Fibroblast of skin of left quadriceps (primary cell): ENCODE measurements at regions not wholly inside any gene's neighbourhood (a gene's known extent, or its start where the extent isn't known, plus 50 kb on each side); places are given as distances from the start of the nearest gene placed in this dataset.

Experiments
- DNase-seq, 2 experiments: peaks; one replicate each; pipeline ENCODE4 v3.0.0-alpha.2; 2013; ENCODE audit warnings: low read depth in 2 of 2

GRCh38 chr12:107344035-107344808, 250.9 kb upstream of the CRY1 start:
- no peak for DNase-seq

GRCh38 chr12:107347261-107347660, 253.9 kb upstream of the CRY1 start:
- no peak for DNase-seq

- DNase-seq: peak; percentile 75 to 77
Observed at GRCh38 chr12:107349008-107349747, 255.8 kb upstream of the CRY1 start.

- no peak for DNase-seq
Observed at GRCh38 chr12:107349839-107350238, 256.5 kb upstream of the CRY1 start.

GRCh38 chr12:107351109-107351508, 257.8 kb upstream of the CRY1 start:
- DNase-seq: no peak

- no peak for DNase-seq
Observed at GRCh38 chr12:107351713-107352112, 258.4 kb upstream of the CRY1 start.

- DNase-seq: no peak
Observed at GRCh38 chr12:107352347-107353081, 259.2 kb upstream of the CRY1 start.

- no peak for DNase-seq
Observed at GRCh38 chr12:107353312-107353711, 260.0 kb upstream of the CRY1 start.

GRCh38 chr12:107355004-107355565, 261.7 kb upstream of the CRY1 start:
- DNase-seq: no peak

- no peak for DNase-seq
Observed at GRCh38 chr12:107355612-107356011, 262.3 kb upstream of the CRY1 start.

GRCh38 chr12:107356266-107356936, 263.1 kb upstream of the CRY1 start:
- DNase-seq: peak; percentile 60 to 63

GRCh38 chr12:107356937-107357295, 263.6 kb upstream of the CRY1 start:
- DNase-seq: no peak

GRCh38 chr12:107359382-107359781, 266.0 kb upstream of the CRY1 start:
- peak; percentile 60 to 65 for DNase-seq

GRCh38 chr12:107360033-107360432, 266.7 kb upstream of the CRY1 start:
- no peak for DNase-seq

GRCh38 chr12:107360482-107360881, 267.1 kb upstream of the CRY1 start:
- no peak for DNase-seq

GRCh38 chr12:107361970-107362369, 268.6 kb upstream of the CRY1 start:
- DNase-seq: no peak

- DNase-seq: no peak
Observed at GRCh38 chr12:107362960-107363359, 269.6 kb upstream of the CRY1 start.

GRCh38 chr12:107364875-107365518, 271.6 kb upstream of the CRY1 start:
- DNase-seq: no peak

- no peak for DNase-seq
Observed at GRCh38 chr12:107365703-107366102, 272.4 kb upstream of the CRY1 start.

GRCh38 chr12:107366322-107366721, 273.0 kb upstream of the CRY1 start:
- DNase-seq: no peak

GRCh38 chr12:107368586-107368985, 275.2 kb upstream of the CRY1 start:
- no peak for DNase-seq
